RWPE1 (cell line): ENCODE measurements at regions not wholly inside any gene's neighbourhood (a gene's known extent, or its start where the extent isn't known, plus 50 kb on each side); places are given as distances from the start of the nearest gene placed in this dataset.

ENCODE experiments used
- CTCF ChIA-PET: fragments of 350-600 bp; sonication (Branson Sonifier 250); formaldehyde crosslinking; extraction: SDS; loops from one replicate; lab custom pipeline; 2021; lab: Yijun Ruan, JAX
- POLR2A ChIA-PET: fragments of 400-600 bp; formaldehyde crosslinking; extraction: SDS; loops from one replicate; lab custom pipeline; 2020; ENCODE audit warnings: antibody characterized with exemption; ENCODE audit not compliant: low non-redundant PET; lab: Yijun Ruan, JAX
- DNase-seq: peaks from one replicate; pipeline ENCODE4 v3.0.0; 2012; ENCODE audit warnings: low spot score
- H3K27ac ChIP-seq: fragments of 450-650 bp; 2 replicates; pipeline ENCODE4 v1.5.1; 2017
- TF ChIP-seq, protein P1 (sequence below): fragments of 450-650 bp; conservative IDR thresholded peaks from 2 replicates; pipeline ENCODE4 v1.5.1; 2017; ENCODE audit warnings: low read depth, mild to moderate bottlenecking

DNA sequence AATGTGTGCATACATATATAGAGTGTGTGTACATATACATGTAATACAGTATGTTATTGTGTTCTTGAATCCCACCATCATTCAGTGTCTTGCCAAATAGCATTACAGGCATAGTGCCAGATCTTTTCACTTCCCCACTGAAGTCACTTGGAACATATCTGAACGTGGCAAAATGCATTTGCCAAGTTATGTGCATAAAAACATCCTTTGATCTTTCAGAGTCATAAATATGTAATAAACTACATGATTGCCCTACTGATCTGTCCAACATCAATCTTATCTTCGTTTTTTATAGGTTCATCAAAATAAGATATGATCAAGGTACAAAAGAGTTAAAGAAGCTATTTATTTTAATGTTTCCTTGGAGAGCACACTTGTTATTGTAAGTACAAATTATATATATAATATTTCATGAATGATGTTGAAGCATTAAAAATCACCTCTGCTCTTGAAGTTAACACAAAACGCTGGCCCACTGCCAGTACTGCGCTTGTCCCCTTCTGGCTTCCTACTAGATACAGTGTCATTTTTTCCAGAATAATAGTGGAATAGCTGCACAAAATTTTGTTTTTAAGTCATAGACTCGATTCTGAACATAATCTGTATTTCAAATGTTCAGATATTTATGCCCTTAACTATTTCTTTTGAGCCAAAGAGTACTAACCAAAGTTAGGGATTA lies 549.5 kb upstream of the ARRDC4 start:
- TF ChIP-seq, protein P1, sequence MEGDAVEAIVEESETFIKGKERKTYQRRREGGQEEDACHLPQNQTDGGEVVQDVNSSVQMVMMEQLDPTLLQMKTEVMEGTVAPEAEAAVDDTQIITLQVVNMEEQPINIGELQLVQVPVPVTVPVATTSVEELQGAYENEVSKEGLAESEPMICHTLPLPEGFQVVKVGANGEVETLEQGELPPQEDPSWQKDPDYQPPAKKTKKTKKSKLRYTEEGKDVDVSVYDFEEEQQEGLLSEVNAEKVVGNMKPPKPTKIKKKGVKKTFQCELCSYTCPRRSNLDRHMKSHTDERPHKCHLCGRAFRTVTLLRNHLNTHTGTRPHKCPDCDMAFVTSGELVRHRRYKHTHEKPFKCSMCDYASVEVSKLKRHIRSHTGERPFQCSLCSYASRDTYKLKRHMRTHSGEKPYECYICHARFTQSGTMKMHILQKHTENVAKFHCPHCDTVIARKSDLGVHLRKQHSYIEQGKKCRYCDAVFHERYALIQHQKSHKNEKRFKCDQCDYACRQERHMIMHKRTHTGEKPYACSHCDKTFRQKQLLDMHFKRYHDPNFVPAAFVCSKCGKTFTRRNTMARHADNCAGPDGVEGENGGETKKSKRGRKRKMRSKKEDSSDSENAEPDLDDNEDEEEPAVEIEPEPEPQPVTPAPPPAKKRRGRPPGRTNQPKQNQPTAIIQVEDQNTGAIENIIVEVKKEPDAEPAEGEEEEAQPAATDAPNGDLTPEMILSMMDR, result no peak
- CTCF ChIA-PET, result no interaction called here

DNA sequence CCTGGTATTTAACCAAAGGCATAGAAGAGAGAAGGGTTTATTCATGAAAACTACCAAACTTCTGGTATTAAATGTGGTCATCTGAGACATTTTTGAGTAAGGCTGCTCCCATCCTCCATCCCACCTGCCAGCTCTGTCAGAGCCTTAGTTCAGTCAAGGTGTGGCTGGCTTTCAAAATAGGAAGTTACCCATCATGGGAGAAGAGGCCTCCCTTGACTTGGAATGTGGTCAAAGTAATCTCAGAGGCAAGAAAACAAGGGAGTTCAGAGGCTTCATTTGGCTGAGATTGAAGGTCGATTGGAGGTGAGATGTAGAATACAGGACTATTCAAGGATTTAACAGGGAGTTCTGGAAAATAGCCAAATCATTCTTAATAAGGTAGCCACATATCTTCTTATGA lies 540.4 kb upstream of the ARRDC4 start:
- no peak overlapping the region for H3K27ac ChIP-seq
- DNase-seq, result no peak
- ChIA-PET POLR2A (no interaction called here), CTCF (no interaction called here)
- TF ChIP-seq, protein P1, result no peak

More for the DNA sequence above, 549.5 kb upstream of the ARRDC4 start:
- POLR2A ChIA-PET, result no interaction called here
- H3K27ac ChIP-seq, result no peak overlapping the region
- DNase-seq, result no peak

DNA sequence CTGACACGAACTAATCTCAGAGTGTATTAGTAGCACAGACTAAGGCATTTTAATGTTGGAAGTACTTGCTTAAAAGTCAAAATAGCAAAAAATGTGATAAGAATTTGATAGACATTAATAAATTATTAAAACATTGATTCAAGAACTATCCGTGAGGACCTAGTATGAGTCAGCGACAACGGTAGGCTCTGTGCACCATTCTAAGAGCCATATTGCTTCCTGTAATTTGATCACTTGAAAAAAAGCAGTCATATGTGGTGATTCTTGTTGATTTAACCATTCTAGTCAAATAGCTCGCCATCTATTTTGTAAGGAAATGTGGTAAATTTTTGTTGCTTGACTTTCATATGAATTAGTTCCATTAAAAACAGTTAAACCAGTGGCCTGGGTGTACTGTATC lies 534.9 kb upstream of the ARRDC4 start:
- POLR2A ChIA-PET, result no interaction called here
- DNase-seq, result no peak
- no peak overlapping the region for H3K27ac ChIP-seq
- TF ChIP-seq, protein P1, result no peak
- CTCF ChIA-PET, result no interaction called here

DNA sequence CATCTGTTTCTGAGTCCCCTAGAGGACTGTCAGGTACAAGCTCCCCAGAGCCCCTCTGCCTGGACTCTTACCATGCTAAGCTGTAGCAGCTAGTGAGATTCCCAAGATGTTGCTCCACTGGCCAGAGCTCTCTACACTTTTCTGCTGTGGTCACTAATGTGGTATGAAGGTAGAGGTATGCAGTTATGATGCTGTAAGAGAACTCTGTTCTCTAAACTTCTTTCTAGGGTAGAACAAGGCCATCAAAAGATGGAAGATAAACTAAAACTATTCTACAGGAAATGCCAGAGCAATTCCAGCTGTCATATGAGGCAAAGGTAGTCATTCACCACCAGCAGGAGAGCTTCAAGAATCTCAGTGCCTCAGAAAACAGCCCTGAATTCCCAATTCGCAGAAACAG lies 517.4 kb upstream of the ARRDC4 start:
- no peak for DNase-seq
- ChIA-PET CTCF (no interaction called here), POLR2A (no interaction called here)
- no peak overlapping the region for H3K27ac ChIP-seq
- TF ChIP-seq, protein P1, result no peak

DNA sequence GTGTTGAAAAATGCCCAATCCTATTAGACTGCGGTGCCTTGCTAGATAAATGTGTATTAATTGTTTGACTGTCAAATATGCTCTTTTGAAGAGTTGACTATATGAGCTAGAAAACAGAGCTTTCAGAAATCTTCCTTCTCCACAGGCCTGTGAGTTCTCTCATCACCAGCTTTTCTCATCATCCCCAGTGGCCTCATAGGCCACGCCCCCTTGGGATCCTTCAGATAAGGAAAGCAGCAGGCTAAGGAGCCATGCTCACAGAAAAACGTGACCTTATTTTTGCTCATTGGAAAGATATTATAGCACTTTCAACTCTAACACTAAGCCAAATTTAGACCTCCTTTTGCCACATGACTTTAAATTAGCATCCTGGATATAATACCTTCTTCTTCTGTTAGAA lies 514.4 kb upstream of the ARRDC4 start:
- no peak overlapping the region for H3K27ac ChIP-seq
- CTCF ChIA-PET, result interaction anchor here (0.6 kb wide), 1 partner anchor 160 kb away, joined by 3 read pairs; no protein-coding TSS in a partner anchor
- POLR2A ChIA-PET, result no interaction called here
- DNase-seq, result no peak
- TF ChIP-seq, protein P1, result no peak

DNA sequence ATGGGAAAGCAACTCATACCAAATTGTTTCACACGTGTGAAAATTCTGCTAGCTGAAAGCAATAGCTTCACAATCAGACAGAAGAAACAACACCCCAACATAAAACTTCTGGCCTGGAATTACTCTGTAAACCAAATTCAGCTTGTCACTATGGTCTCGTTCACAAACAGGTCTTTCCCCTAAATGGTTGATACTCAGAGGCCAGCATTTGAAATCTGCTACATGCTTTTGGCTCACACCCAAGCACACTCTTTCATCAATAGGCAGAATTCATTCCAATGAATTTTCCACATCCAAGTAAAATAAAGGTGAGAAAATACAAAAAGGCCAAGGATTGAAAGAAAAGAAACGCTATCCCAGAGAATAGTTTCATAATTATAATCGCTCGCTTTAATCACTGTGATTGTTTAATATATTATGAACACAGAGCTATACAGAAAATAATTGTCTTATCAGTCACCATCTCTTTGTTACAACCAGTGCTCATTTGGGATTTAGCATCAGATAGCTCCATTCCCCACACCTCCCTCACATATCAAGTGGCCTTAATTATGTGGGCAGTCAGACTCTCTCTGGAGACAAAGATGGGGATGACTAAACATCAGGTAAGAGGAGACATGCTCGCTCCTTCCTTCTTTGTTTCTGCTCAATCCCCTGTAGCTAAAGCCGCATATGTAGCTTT lies 503.8 kb upstream of the ARRDC4 start:
- H3K27ac ChIP-seq, result no peak overlapping the region
- TF ChIP-seq, protein P1, result no peak
- POLR2A ChIA-PET, result no interaction called here
- CTCF ChIA-PET, result no interaction called here
- DNase-seq, result no peak
